ENCODE measurements at regions not wholly inside any gene's neighbourhood (a gene's known extent, or its start where the extent isn't known, plus 50 kb on each side); places are given as distances from the start of the nearest gene placed in this dataset.

- TF ChIP-seq POLR2A (IDR thresholded peaks at IDR 0.05; ENCODE audit: low read length) (no peak), GATA1 (IDR thresholded peaks at IDR 0.05; ENCODE audit: low read depth, low read length) (no peak)
- DNase-seq: no peak
These were observed 128.6 kb upstream of the PARP11 start for GRCh38 chr12:4001841-4002240.

- TF ChIP-seq GATA1 (IDR thresholded peaks at IDR 0.05; ENCODE audit: low read depth, low read length): no peak
- no peak for TF ChIP-seq POLR2A (IDR thresholded peaks at IDR 0.05; ENCODE audit: low read length)
- DNase-seq: no peak
These were observed 127.8 kb upstream of the PARP11 start for GRCh38 chr12:4001031-4001430.

GRCh38 chr12:3999904-4000303 lies 126.7 kb upstream of the PARP11 start:
- no peak for DNase-seq
- no peak for TF ChIP-seq GATA1 (IDR thresholded peaks at IDR 0.05; ENCODE audit: low read depth, low read length)
- no peak for TF ChIP-seq POLR2A (IDR thresholded peaks at IDR 0.05; ENCODE audit: low read length)

GRCh38 chr12:3998968-3999792 lies 126.0 kb upstream of the PARP11 start:
- TF ChIP-seq POLR2A (IDR thresholded peaks at IDR 0.05; ENCODE audit: low read length) (no peak), GATA1 (IDR thresholded peaks at IDR 0.05; ENCODE audit: low read depth, low read length) (no peak)
- DNase-seq: no peak

- no peak for DNase-seq
- no peak for TF ChIP-seq GATA1 (IDR thresholded peaks at IDR 0.05; ENCODE audit: low read depth, low read length)
- no peak for TF ChIP-seq POLR2A (IDR thresholded peaks at IDR 0.05; ENCODE audit: low read length)
These were observed 125.2 kb upstream of the PARP11 start for GRCh38 chr12:3998397-3998796.

- no peak for TF ChIP-seq POLR2A (IDR thresholded peaks at IDR 0.05; ENCODE audit: low read length)
- no peak for TF ChIP-seq GATA1 (IDR thresholded peaks at IDR 0.05; ENCODE audit: low read depth, low read length)
- DNase-seq: no peak
These were observed 123.1 kb upstream of the PARP11 start for GRCh38 chr12:3996322-3996721.

- TF ChIP-seq GATA1 (IDR thresholded peaks at IDR 0.05; ENCODE audit: low read depth, low read length) (no peak), POLR2A (IDR thresholded peaks at IDR 0.05; ENCODE audit: low read length) (no peak)
- no peak for DNase-seq
These were observed 122.1 kb upstream of the PARP11 start for GRCh38 chr12:3995306-3995705.

GRCh38 chr12:3994500-3994899 lies 121.3 kb upstream of the PARP11 start:
- DNase-seq: no peak
- TF ChIP-seq GATA1 (IDR thresholded peaks at IDR 0.05; ENCODE audit: low read depth, low read length) (no peak), POLR2A (IDR thresholded peaks at IDR 0.05; ENCODE audit: low read length) (no peak)

- no peak for DNase-seq
These were observed 119.7 kb upstream of the PARP11 start for GRCh38 chr12:3992945-3993344.

GRCh38 chr12:3991798-3992580 lies 118.8 kb upstream of the PARP11 start:
- TF ChIP-seq GATA1 (IDR thresholded peaks at IDR 0.05; ENCODE audit: low read depth, low read length) (no peak), POLR2A (IDR thresholded peaks at IDR 0.05; ENCODE audit: low read length) (no peak)
- DNase-seq: no peak

More at GRCh38 chr12:3992945-3993344, 119.7 kb upstream of the PARP11 start:
- TF ChIP-seq POLR2A (IDR thresholded peaks at IDR 0.05; ENCODE audit: low read length): no peak
- no peak for TF ChIP-seq GATA1 (IDR thresholded peaks at IDR 0.05; ENCODE audit: low read depth, low read length)

- TF ChIP-seq POLR2A (IDR thresholded peaks at IDR 0.05; ENCODE audit: low read length) (no peak), GATA1 (IDR thresholded peaks at IDR 0.05; ENCODE audit: low read depth, low read length) (no peak)
These were observed 117.5 kb upstream of the PARP11 start for GRCh38 chr12:3990501-3991280.

GRCh38 chr12:3989218-3989550 lies 116.0 kb upstream of the PARP11 start:
- no peak for TF ChIP-seq POLR2A (IDR thresholded peaks at IDR 0.05; ENCODE audit: low read length)
- no peak for TF ChIP-seq GATA1 (IDR thresholded peaks at IDR 0.05; ENCODE audit: low read depth, low read length)
- no peak for DNase-seq

More at GRCh38 chr12:3990501-3991280, 117.5 kb upstream of the PARP11 start:
- DNase-seq: no peak

- no peak for DNase-seq
- TF ChIP-seq GATA1 (IDR thresholded peaks at IDR 0.05; ENCODE audit: low read depth, low read length): no peak
- no peak for TF ChIP-seq POLR2A (IDR thresholded peaks at IDR 0.05; ENCODE audit: low read length)
These were observed 115.5 kb upstream of the PARP11 start for GRCh38 chr12:3988519-3989217.

Data from erythroblast (primary cell).